ENCODE measurements at regions not wholly inside any gene's neighbourhood (a gene's known extent, or its start where the extent isn't known, plus 50 kb on each side); places are given as distances from the start of the nearest gene placed in this dataset.
"Not testable (repeated sequence)": the region's sequence is repeated elsewhere in the genome, so short reads cannot be mapped to it uniquely, and the experiment has no call there.

GRCh38 chr10:60508037-60508436 lies 118.4 kb upstream of the ANK3 start:
- DNase-seq, result no peak

- DNase-seq, result no peak
Measured at GRCh38 chr10:60502621-60503020, 112.9 kb upstream of the ANK3 start.

GRCh38 chr10:60498985-60499384 lies 109.3 kb upstream of the ANK3 start:
- no peak for DNase-seq

GRCh38 chr10:60497364-60497763 lies 107.7 kb upstream of the ANK3 start:
- DNase-seq, result no peak

GRCh38 chr10:60496181-60496580 lies 106.5 kb upstream of the ANK3 start:
- no peak for DNase-seq

GRCh38 chr10:60495338-60496055 lies 105.8 kb upstream of the ANK3 start:
- no peak for DNase-seq

GRCh38 chr10:60494774-60495173 lies 105.1 kb upstream of the ANK3 start:
- no peak for DNase-seq

GRCh38 chr10:60491162-60491561 lies 101.5 kb upstream of the ANK3 start:
- DNase-seq, result no peak

- no peak for DNase-seq
Measured at GRCh38 chr10:60490013-60490412, 100.3 kb upstream of the ANK3 start.

- DNase-seq, result no peak
Measured at GRCh38 chr10:60488111-60488669, 98.5 kb upstream of the ANK3 start.

- DNase-seq, result no peak
Measured at GRCh38 chr10:60487543-60487942, 97.9 kb upstream of the ANK3 start.

- DNase-seq, result no peak
Measured at GRCh38 chr10:60485025-60485424, 95.3 kb upstream of the ANK3 start.

- DNase-seq, result no peak
Measured at GRCh38 chr10:60480865-60481563, 91.3 kb upstream of the ANK3 start.

GRCh38 chr10:60479305-60480020 lies 89.8 kb upstream of the ANK3 start:
- DNase-seq, result peak in 1 of 3 donors; percentile 4

GRCh38 chr10:60476451-60476850 lies 86.8 kb upstream of the ANK3 start:
- no peak for DNase-seq

- no peak for DNase-seq
Measured at GRCh38 chr10:60473557-60473956, 83.9 kb upstream of the ANK3 start.

- no peak for DNase-seq
Measured at GRCh38 chr10:60470091-60470490, 80.4 kb upstream of the ANK3 start.

GRCh38 chr10:60469147-60469546 lies 79.5 kb upstream of the ANK3 start:
- DNase-seq, result not testable (repeated sequence)

- no peak for DNase-seq
Measured at GRCh38 chr10:60467202-60467546, 77.5 kb upstream of the ANK3 start.

GRCh38 chr10:60466267-60467201 lies 76.9 kb upstream of the ANK3 start:
- DNase-seq, result no peak

- DNase-seq, result no peak
Measured at GRCh38 chr10:60465801-60466200, 76.1 kb upstream of the ANK3 start.

- DNase-seq, result no peak
Measured at GRCh38 chr10:60464659-60465058, 75.0 kb upstream of the ANK3 start.

GRCh38 chr10:60463746-60464145 lies 74.1 kb upstream of the ANK3 start:
- no peak for DNase-seq

All from suppressor macrophage treated with lipopolysaccharide for 1 hour (primary cell).